GM19467 (cell line): ENCODE measurements at regions not wholly inside any gene's neighbourhood (a gene's known extent, or its start where the extent isn't known, plus 50 kb on each side); places are given as distances from the start of the nearest gene placed in this dataset.
A peak's percentile ranks its signal among the peaks of the same experiment; 100 is the strongest.

Experiments used
- ATAC-seq: cut with Tn5 transposase; IDR thresholded peaks from one replicate; pipeline ENCODE4 v1.9.1; 2021; ENCODE audit warnings: mild to moderate bottlenecking, moderate library complexity; ENCODE audit not compliant: unreplicated experiment

DNA sequence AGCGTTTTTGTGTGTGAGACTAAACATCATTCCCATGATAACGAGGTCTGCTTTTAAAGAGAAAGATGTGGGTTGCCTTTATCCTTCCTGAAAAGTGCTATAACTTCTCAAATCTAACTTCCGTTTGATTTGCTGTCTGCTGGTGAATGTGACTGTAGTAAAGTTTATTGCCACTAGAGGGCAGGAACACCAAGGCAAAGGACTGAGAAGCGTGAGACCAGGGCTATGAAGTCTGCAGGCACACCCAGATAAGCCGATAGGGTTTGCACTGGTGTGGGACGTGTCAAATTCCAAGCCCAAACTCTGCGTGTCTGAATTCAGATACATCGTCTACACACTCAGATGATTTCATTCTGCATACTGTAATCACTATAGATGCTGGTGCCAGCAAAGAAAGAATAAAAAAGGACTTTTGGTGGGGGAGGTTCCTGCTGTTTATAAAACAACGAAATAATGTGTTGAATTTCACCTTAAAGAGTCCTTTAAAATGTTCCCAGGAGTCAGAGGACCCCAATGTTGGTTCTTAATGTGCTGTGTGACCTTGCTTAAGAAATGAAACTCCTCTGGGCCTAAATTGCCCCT, 87.2 kb downstream of the PTTG1 start:
- ATAC-seq = peak; percentile 72

DNA sequence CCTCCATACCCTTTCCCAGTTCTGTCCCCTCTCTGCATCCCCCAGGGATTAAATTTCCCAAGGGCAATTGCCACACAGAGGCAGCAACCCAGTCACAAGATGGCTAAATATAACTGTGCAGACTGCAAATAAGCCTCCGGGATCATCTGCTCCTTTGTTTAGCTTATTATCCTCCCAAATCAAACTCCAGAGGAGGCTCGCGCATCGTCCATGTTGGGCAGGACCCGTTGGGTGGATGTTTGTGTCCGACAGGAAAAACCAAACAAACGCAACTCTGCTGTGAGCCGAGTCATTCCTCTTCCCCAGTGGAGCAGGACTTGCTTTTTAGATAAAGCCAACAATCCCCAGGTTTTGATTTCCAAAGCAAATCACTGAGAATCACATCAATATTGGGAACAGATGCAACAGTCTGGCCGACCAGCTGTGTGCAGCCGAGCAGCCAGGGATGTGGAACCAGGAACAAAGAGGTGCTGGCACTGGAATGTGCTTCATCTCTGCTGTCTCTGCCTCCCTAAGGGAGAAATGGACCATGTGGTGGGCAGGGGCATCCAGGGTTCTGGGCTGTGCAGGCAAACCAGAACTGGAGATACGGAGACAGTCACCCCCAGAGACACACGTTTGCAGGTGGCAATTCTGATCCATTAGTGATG, 89.8 kb downstream of the PTTG1 start:
- no peak for ATAC-seq
